GM21737 (cell line): ENCODE measurements at regions not wholly inside any gene's neighbourhood (a gene's known extent, or its start where the extent isn't known, plus 50 kb on each side); places are given as distances from the start of the nearest gene placed in this dataset.

ENCODE experiments used
- ATAC-seq: cut with Tn5 transposase; IDR thresholded peaks from one replicate; pipeline ENCODE4 v1.9.1; 2021; ENCODE audit warnings: mild to moderate bottlenecking, moderate library complexity; ENCODE audit not compliant: unreplicated experiment

GRCh38 chr11:57100638-57101331 is 81.0 kb upstream of the LRRC55 start:
- no peak for ATAC-seq

GRCh38 chr11:57103899-57104605 is 77.7 kb upstream of the LRRC55 start:
- no peak for ATAC-seq

GRCh38 chr11:57109331-57109730 is 72.4 kb upstream of the LRRC55 start:
- ATAC-seq = no peak

- no peak for ATAC-seq
Observed at GRCh38 chr11:57111619-57112018, 70.1 kb upstream of the LRRC55 start.

GRCh38 chr11:57116654-57117053 is 65.1 kb upstream of the LRRC55 start:
- ATAC-seq = peak; percentile 54

GRCh38 chr11:57120192-57120965 is 61.4 kb upstream of the LRRC55 start:
- ATAC-seq = no peak

GRCh38 chr11:57121996-57122395 is 59.8 kb upstream of the LRRC55 start:
- no peak for ATAC-seq

GRCh38 chr11:57123590-57123989 is 58.2 kb upstream of the LRRC55 start:
- no peak for ATAC-seq

- no peak for ATAC-seq
Observed at GRCh38 chr11:57124505-57124904, 57.2 kb upstream of the LRRC55 start.

- no peak for ATAC-seq
Observed at GRCh38 chr11:57124917-57125316, 56.8 kb upstream of the LRRC55 start.

- ATAC-seq = no peak
Observed at GRCh38 chr11:57126766-57127400, 54.9 kb upstream of the LRRC55 start.

GRCh38 chr11:57131080-57131790 is 50.5 kb upstream of the LRRC55 start:
- ATAC-seq = no peak
